H9 (cell line): ENCODE measurements at regions not wholly inside any gene's neighbourhood (a gene's known extent, or its start where the extent isn't known, plus 50 kb on each side); places are given as distances from the start of the nearest gene placed in this dataset.

Source experiments
- DNase-seq: peaks from one replicate; pipeline ENCODE4 v3.0.0-alpha.2; 2017
- H2AFZ ChIP-seq: one replicate; pipeline ENCODE4 v1.6.1; 2013; ENCODE audit warnings: mild to moderate bottlenecking, low read length, control low read depth, moderate library complexity
- H2AK5ac ChIP-seq: 2 replicates; pipeline ENCODE4 v1.6.1; 2013; ENCODE audit warnings: low read length, control low read depth, mixed read lengths; ENCODE audit not compliant: insufficient read length
- H2BK120ac ChIP-seq: one replicate; pipeline ENCODE4 v1.6.1; 2013; ENCODE audit warnings: low read depth, mild to moderate bottlenecking, low read length, control low read depth, inconsistent platforms; ENCODE audit not compliant: poor library complexity, severe bottlenecking
- H2BK12ac ChIP-seq: 2 replicates; pipeline ENCODE4 v1.6.1; 2013; ENCODE audit warnings: low read length, control low read depth, mixed read lengths, low read depth; ENCODE audit not compliant: insufficient read length
- H2BK15ac ChIP-seq: 2 replicates; pipeline ENCODE4 v1.6.1; 2013; ENCODE audit warnings: low read depth, low read length, control low read depth
- H2BK20ac ChIP-seq: one replicate; pipeline ENCODE4 v1.6.1; 2013; ENCODE audit warnings: low read depth, mild to moderate bottlenecking, low read length, control low read depth, inconsistent platforms; ENCODE audit not compliant: poor library complexity, severe bottlenecking
- H2BK5ac ChIP-seq: 2 replicates; pipeline ENCODE4 v1.6.1; 2013; ENCODE audit warnings: low read length, control low read depth, mixed read lengths; ENCODE audit not compliant: insufficient read length
- H3K14ac ChIP-seq: 2 replicates; pipeline ENCODE4 v1.6.1; 2013; ENCODE audit warnings: low read length, control low read depth; ENCODE audit not compliant: insufficient read depth
- H3K18ac ChIP-seq: 2 replicates; pipeline ENCODE4 v1.6.1; 2013; ENCODE audit warnings: low read depth, mild to moderate bottlenecking, mixed read lengths, low read length, control low read depth; ENCODE audit not compliant: insufficient read length
- H3K23ac ChIP-seq: 2 replicates; pipeline ENCODE4 v1.6.1; 2013; ENCODE audit warnings: low read length, control low read depth, mixed read lengths, low read depth; ENCODE audit not compliant: insufficient read length
- H3K23me2 ChIP-seq: 2 replicates; pipeline ENCODE4 v1.6.1; 2013; ENCODE audit warnings: low read depth, mild to moderate bottlenecking, mixed read lengths, low read length, control low read depth; ENCODE audit not compliant: insufficient read length, poor library complexity, severe bottlenecking
- H3K27ac ChIP-seq: 2 replicates; pipeline ENCODE4 v1.5.1; 2013; ENCODE audit warnings: low read length, control low read depth, mixed read lengths, low read depth; ENCODE audit not compliant: insufficient read length
- H3K27me3 ChIP-seq: 2 replicates; pipeline ENCODE4 v1.6.1; 2013; ENCODE audit warnings: low read length, control low read depth, inconsistent platforms; ENCODE audit not compliant: insufficient read depth
- H3K4ac ChIP-seq: 2 replicates; pipeline ENCODE4 v1.6.1; 2013; ENCODE audit warnings: low read depth, mild to moderate bottlenecking, control low read depth, inconsistent platforms, low read length, moderate library complexity
- H3K4me1 ChIP-seq: 2 replicates; pipeline ENCODE4 v1.6.1; 2013; ENCODE audit warnings: low read length, control low read depth, inconsistent platforms; ENCODE audit not compliant: insufficient read depth
- H3K4me2 ChIP-seq: 2 replicates; pipeline ENCODE4 v1.6.1; 2013; ENCODE audit warnings: low read length, control low read depth, mixed read lengths; ENCODE audit not compliant: insufficient read length, insufficient read depth
- H3K56ac ChIP-seq: 2 replicates; pipeline ENCODE4 v1.6.1; 2013; ENCODE audit warnings: low read depth, mild to moderate bottlenecking, mixed read lengths, low read length, control low read depth; ENCODE audit not compliant: insufficient read length
- H3K79me1 ChIP-seq: 2 replicates; pipeline ENCODE4 v1.6.1; 2013; ENCODE audit warnings: low read depth, mild to moderate bottlenecking, moderate library complexity, low read length, control low read depth, inconsistent platforms; ENCODE audit not compliant: insufficient read depth, poor library complexity, severe bottlenecking
- H3K79me2 ChIP-seq: 2 replicates; pipeline ENCODE4 v1.6.1; 2013; ENCODE audit warnings: low read length, control low read depth, inconsistent platforms; ENCODE audit not compliant: insufficient read depth
- H3K9ac ChIP-seq: 2 replicates; pipeline ENCODE4 v1.6.1; 2013; ENCODE audit warnings: low read length, control low read depth, mixed read lengths; ENCODE audit not compliant: insufficient read length; ENCODE audit errors: extremely low read depth
- H3K9me3 ChIP-seq: one replicate; pipeline ENCODE4 v1.6.1; 2013; ENCODE audit warnings: low read depth, low read length, inconsistent platforms; ENCODE audit not compliant: control insufficient read depth
- H3T11ph ChIP-seq: one replicate; pipeline ENCODE4 v1.6.1; 2013; ENCODE audit warnings: mild to moderate bottlenecking, low read length, control low read depth, inconsistent platforms
- H4K20me1 ChIP-seq: one replicate; pipeline ENCODE4 v1.6.1; 2013; ENCODE audit not compliant: control insufficient read depth, insufficient read length, insufficient read depth
- H4K5ac ChIP-seq: 2 replicates; pipeline ENCODE4 v1.6.1; 2013; ENCODE audit warnings: low read depth, mild to moderate bottlenecking, mixed read lengths, low read length, control low read depth; ENCODE audit not compliant: insufficient read length
- H4K8ac ChIP-seq: replicated peaks from 2 replicates; pipeline ENCODE4 v1.6.1; 2013; ENCODE audit warnings: low read length, control low read depth, mixed read lengths, low read depth; ENCODE audit not compliant: insufficient read length
- H4K91ac ChIP-seq: 2 replicates; pipeline ENCODE4 v1.6.1; 2013; ENCODE audit warnings: low read depth, mild to moderate bottlenecking, moderate library complexity, mixed read lengths, low read length, control low read depth; ENCODE audit not compliant: insufficient read length
- H3K27ac Mint-ChIP-seq, 3 experiments: 2 replicates in 2 of 3; 3 replicates in 1 of 3; pipeline ENCODE4 v1.8.0; 2020 to 2021; ENCODE audit warnings: mixed read lengths in 3 of 3, mild to moderate bottlenecking in 1 of 3, moderate library complexity in 1 of 3
- H3K27me3 Mint-ChIP-seq: 2 replicates; pipeline ENCODE4 v1.8.0; 2021; ENCODE audit warnings: low read depth, mild to moderate bottlenecking, moderate library complexity, mixed read lengths
- H3K36me3 Mint-ChIP-seq, 3 experiments: 2 replicates in 2 of 3; 3 replicates in 1 of 3; pipeline ENCODE4 v1.8.0; 2020 to 2021; ENCODE audit warnings: low read depth in 3 of 3, mixed read lengths in 3 of 3; ENCODE audit not compliant: insufficient read depth in 1 of 3
- H3K4me1 Mint-ChIP-seq, 2 experiments: 2 replicates each; pipeline ENCODE4 v1.8.0; 2020; ENCODE audit warnings: mixed read lengths in 2 of 2
- H3K4me3 Mint-ChIP-seq, 2 experiments: 2 replicates in 1 of 2; 3 replicates in 1 of 2; pipeline ENCODE4 v1.8.0; 2020 to 2021; ENCODE audit warnings: mild to moderate bottlenecking in 2 of 2, mixed read lengths in 2 of 2, moderate library complexity in 1 of 2
- H3K9me3 Mint-ChIP-seq, 2 experiments: 2 replicates in 1 of 2; 3 replicates in 1 of 2; pipeline ENCODE4 v1.8.0; 2020; ENCODE audit warnings: mild to moderate bottlenecking in 2 of 2, mixed read lengths in 2 of 2, moderate library complexity in 1 of 2
- CTCF ChIP-seq: fragments of 200-600 bp; sonication (generic); conservative IDR thresholded peaks from 3 replicates; pipeline ENCODE4 v1.8.0; 2021; ENCODE audit warnings: antibody characterized with exemption, mild to moderate bottlenecking
- WGBS: extraction: QIAGEN DNeasy Blood & Tissue Kit; methylation state at CpG from one replicate; pipeline ENCODE4 v1.1.7; 2013; ENCODE audit warnings: missing lambda C conversion rate, low lambda C conversion rate, mixed read lengths; ENCODE audit not compliant: insufficient read length; ENCODE audit errors: extremely low coverage; 5-methylcytosine and 5-hydroxymethylcytosine counted together

- no peak overlapping the region for H4K8ac ChIP-seq
- no peak overlapping the region for H3K27ac ChIP-seq
- H2BK15ac ChIP-seq, result no peak overlapping the region
- no peak overlapping the region for H2BK120ac ChIP-seq
- no peak overlapping the region for H3T11ph ChIP-seq
- no peak overlapping the region for H3K4me2 ChIP-seq
- H3K14ac ChIP-seq, result no peak overlapping the region
- H2BK20ac ChIP-seq, result no peak overlapping the region
- no peaks in the 10 kb centered on the region for H3K79me1 ChIP-seq
- no peaks in the 10 kb centered on the region for H3K9me3 ChIP-seq
- H3K4me1 Mint-ChIP-seq, result no peaks in the 10 kb centered on the region
- H3K9ac ChIP-seq, result no peak overlapping the region
- no peaks in the 10 kb centered on the region for H3K79me2 ChIP-seq
- H3K4me3 Mint-ChIP-seq, result no peak overlapping the region
- H3K36me3 Mint-ChIP-seq, result no peaks in the 10 kb centered on the region
- H3K9me3 Mint-ChIP-seq, result no peaks in the 10 kb centered on the region
- no peaks in the 10 kb centered on the region for H4K20me1 ChIP-seq
- no peak overlapping the region for H4K91ac ChIP-seq
- H3K23ac ChIP-seq, result no peak overlapping the region
- H3K27me3 ChIP-seq, result no peaks in the 10 kb centered on the region
- no peak overlapping the region for H3K4ac ChIP-seq
- no peak overlapping the region for H2BK12ac ChIP-seq
- no peaks in the 10 kb centered on the region; the same call in 1 of the 2 replicates for H3K4me1 ChIP-seq
- WGBS, result no CpG with 5 or more reads among the region's 3 CpGs
- no peak overlapping the region for H3K56ac ChIP-seq
- no peak overlapping the region for H2AK5ac ChIP-seq
- H3K27ac Mint-ChIP-seq, result no peak overlapping the region
- no peak overlapping the region for H4K5ac ChIP-seq
- no peak overlapping the region for H2BK5ac ChIP-seq
- no peak overlapping the region for H3K18ac ChIP-seq
- no peaks in the 10 kb centered on the region; the same call in none of the 2 replicates for H3K27me3 Mint-ChIP-seq
- no peaks in the 10 kb centered on the region for H3K23me2 ChIP-seq
- no peak for DNase-seq
- TF ChIP-seq CTCF, result no peak
- H2AFZ ChIP-seq, result no peak overlapping the region
Measured at GRCh38 chr2:177053038-177053437, 159.6 kb upstream of the HNRNPA3 start.
